ENCODE measurements at regions not wholly inside any gene's neighbourhood (a gene's known extent, or its start where the extent isn't known, plus 50 kb on each side); places are given as distances from the start of the nearest gene placed in this dataset.
"Not testable (repeated sequence)": the region's sequence is repeated elsewhere in the genome, so short reads cannot be mapped to it uniquely, and the experiment has no call there.

DNA sequence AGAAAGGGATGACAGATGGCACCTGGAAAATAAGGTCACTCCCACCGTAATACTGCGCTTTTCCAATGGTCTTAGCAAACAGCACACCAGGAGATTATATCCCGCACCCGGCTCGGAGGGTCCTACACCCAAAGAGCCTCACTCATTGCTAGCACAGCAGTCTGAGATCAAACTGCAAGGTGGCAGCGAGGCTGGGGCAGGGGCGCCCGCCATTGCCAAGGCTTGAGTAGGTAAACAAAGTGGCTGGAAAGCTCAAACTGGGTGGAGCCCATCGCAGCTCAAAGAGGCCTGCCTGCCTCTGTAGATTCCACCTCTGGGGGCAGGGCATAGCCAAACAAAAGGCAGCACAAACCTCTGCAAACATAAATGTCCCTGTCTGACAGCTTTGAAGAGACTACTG is 953.8 kb upstream of the EPHA6 start:
- not testable (repeated sequence) for H3K36me3 ChIP-seq (ENCODE audit: control insufficient read depth in 1 of 2, insufficient read depth in 2 of 2, low read depth in 1 of 2, low read length in 2 of 2); H3K14ac ChIP-seq (ENCODE audit: low read length in 2 of 2); H3K27ac ChIP-seq (ENCODE audit: low read length, poor library complexity, severe bottlenecking); H4K8ac ChIP-seq (ENCODE audit: low read length); H3K79me1 ChIP-seq (replicated peaks; ENCODE audit: low read length, poor library complexity, severe bottlenecking); H3K4me2 ChIP-seq (ENCODE audit: low read length, poor library complexity, severe bottlenecking); H2AK5ac ChIP-seq (ENCODE audit: low read length, severe bottlenecking); H3K9ac ChIP-seq (ENCODE audit: low read length); H2AFZ ChIP-seq (ENCODE audit: low read depth, low read length); H2BK120ac ChIP-seq (ENCODE audit: low read depth, low read length); H3K23ac ChIP-seq (ENCODE audit: low read length in 2 of 2); DNase-seq; H3K27me3 ChIP-seq (ENCODE audit: control insufficient read depth in 1 of 2, insufficient read depth in 1 of 2, low read length in 2 of 2); H3K9me3 ChIP-seq (ENCODE audit: control insufficient read depth, low read length); H3K4ac ChIP-seq (ENCODE audit: low read depth in 1 of 2, low read length in 2 of 2); H2BK5ac ChIP-seq (ENCODE audit: low read depth, low read length, poor library complexity, severe bottlenecking); H3K4me3 ChIP-seq (ENCODE audit: insufficient read depth in 1 of 2, low read depth in 1 of 2, low read length in 2 of 2); H3K18ac ChIP-seq (ENCODE audit: low read depth in 1 of 2, low read length in 2 of 2); H2BK12ac ChIP-seq (ENCODE audit: low read length in 2 of 2); H4K91ac ChIP-seq (ENCODE audit: low read length); H3K4me1 ChIP-seq (ENCODE audit: control insufficient read depth, insufficient read depth, low read depth, low read length); H2BK15ac ChIP-seq (ENCODE audit: low read depth, poor library complexity, severe bottlenecking)
- 98% methylated on average over 9 of the region's 9 CpGs for WGBS

DNA sequence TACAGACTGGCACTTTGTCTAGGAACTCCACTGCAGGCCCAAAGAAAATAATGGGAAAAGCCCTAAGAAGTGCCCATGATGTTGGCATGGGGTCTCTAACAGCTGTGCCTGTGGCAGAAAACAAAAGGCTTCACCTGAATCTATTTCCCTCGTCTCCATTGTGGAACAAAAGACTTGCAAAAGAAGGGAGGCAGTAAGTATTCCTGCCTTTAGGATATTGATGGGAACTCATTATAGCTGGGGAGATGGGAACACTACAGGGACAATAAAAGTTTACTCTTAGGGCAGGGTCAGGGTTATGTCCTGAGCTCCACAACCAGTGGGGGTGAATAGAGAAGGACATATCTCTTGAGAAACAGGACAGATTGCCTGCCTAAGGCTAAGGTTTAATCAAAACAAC is 930.6 kb upstream of the EPHA6 start:
- no peak overlapping the region for H3K14ac ChIP-seq (ENCODE audit: low read length in 2 of 2)
- WGBS = 100% methylated on average over 1 of the region's 1 CpG
- no peaks in the 10 kb centered on the region for H3K4me1 ChIP-seq (ENCODE audit: control insufficient read depth, insufficient read depth, low read depth, low read length)
- no peak overlapping the region for H3K4me2 ChIP-seq (ENCODE audit: low read length, poor library complexity, severe bottlenecking)
- no peak overlapping the region for H4K8ac ChIP-seq (ENCODE audit: low read length)
- H3K36me3 ChIP-seq (ENCODE audit: control insufficient read depth in 1 of 2, insufficient read depth in 2 of 2, low read depth in 1 of 2, low read length in 2 of 2) = no peaks in the 10 kb centered on the region
- H3K9me3 ChIP-seq (ENCODE audit: control insufficient read depth, low read length) = no peaks in the 10 kb centered on the region
- no peak overlapping the region for H3K27ac ChIP-seq (ENCODE audit: low read length, poor library complexity, severe bottlenecking)
- H2AFZ ChIP-seq (ENCODE audit: low read depth, low read length) = no peak overlapping the region
- H3K4ac ChIP-seq (ENCODE audit: low read depth in 1 of 2, low read length in 2 of 2) = no peak overlapping the region
- H3K23ac ChIP-seq (ENCODE audit: low read length in 2 of 2) = no peak overlapping the region
- no peak overlapping the region for H3K18ac ChIP-seq (ENCODE audit: low read depth in 1 of 2, low read length in 2 of 2)
- no peak overlapping the region for H2BK15ac ChIP-seq (ENCODE audit: low read depth, poor library complexity, severe bottlenecking)
- H2BK5ac ChIP-seq (ENCODE audit: low read depth, low read length, poor library complexity, severe bottlenecking) = no peak overlapping the region
- no peaks in the 10 kb centered on the region for H3K27me3 ChIP-seq (ENCODE audit: control insufficient read depth in 1 of 2, insufficient read depth in 1 of 2, low read length in 2 of 2)
- no peak overlapping the region for H3K4me3 ChIP-seq (ENCODE audit: insufficient read depth in 1 of 2, low read depth in 1 of 2, low read length in 2 of 2)
- H2AK5ac ChIP-seq (ENCODE audit: low read length, severe bottlenecking) = no peak overlapping the region
- H2BK120ac ChIP-seq (ENCODE audit: low read depth, low read length) = no peak overlapping the region
- H3K79me1 ChIP-seq (replicated peaks; ENCODE audit: low read length, poor library complexity, severe bottlenecking) = no peaks in the 10 kb centered on the region
- no peak overlapping the region for H2BK12ac ChIP-seq (ENCODE audit: low read length in 2 of 2)
- no peak overlapping the region for H4K91ac ChIP-seq (ENCODE audit: low read length)
- no peak for DNase-seq
- no peak overlapping the region for H3K9ac ChIP-seq (ENCODE audit: low read length)

DNA sequence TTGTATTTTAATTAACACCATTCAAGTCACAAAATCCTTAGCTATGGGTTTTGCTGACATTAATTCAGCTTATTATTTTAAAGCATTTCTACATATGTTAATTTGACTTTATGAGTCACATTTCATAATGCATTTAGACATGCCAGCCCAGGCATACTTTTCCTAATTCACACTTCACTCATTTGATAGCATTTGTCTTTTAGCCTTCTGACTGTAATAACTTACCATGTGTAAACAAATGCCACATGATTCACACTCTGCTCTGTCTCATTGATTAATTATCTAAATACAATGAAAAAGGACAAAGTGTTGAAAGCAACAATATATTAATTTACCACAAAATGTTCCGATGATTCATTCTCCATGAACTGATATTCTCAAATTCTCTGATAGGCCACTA is 927.8 kb upstream of the EPHA6 start:
- Histone ChIP-seq H3K4ac (ENCODE audit: low read depth in 1 of 2, low read length in 2 of 2) (no peak overlapping the region), H3K9ac (ENCODE audit: low read length) (no peak overlapping the region), H2BK12ac (ENCODE audit: low read length in 2 of 2) (no peak overlapping the region), H2AFZ (ENCODE audit: low read depth, low read length) (no peak overlapping the region), H2BK15ac (ENCODE audit: low read depth, poor library complexity, severe bottlenecking) (no peak overlapping the region), H3K27ac (ENCODE audit: low read length, poor library complexity, severe bottlenecking) (no peak overlapping the region), H3K18ac (ENCODE audit: low read depth in 1 of 2, low read length in 2 of 2) (no peak overlapping the region), H3K9me3 (ENCODE audit: control insufficient read depth, low read length) (no peaks in the 10 kb centered on the region), H2AK5ac (ENCODE audit: low read length, severe bottlenecking) (no peak overlapping the region), H2BK5ac (ENCODE audit: low read depth, low read length, poor library complexity, severe bottlenecking) (no peak overlapping the region), H3K14ac (ENCODE audit: low read length in 2 of 2) (no peak overlapping the region), H3K23ac (ENCODE audit: low read length in 2 of 2) (no peak overlapping the region), H4K8ac (ENCODE audit: low read length) (no peak overlapping the region), H3K4me2 (ENCODE audit: low read length, poor library complexity, severe bottlenecking) (no peak overlapping the region), H4K91ac (ENCODE audit: low read length) (no peak overlapping the region), H3K27me3 (ENCODE audit: control insufficient read depth in 1 of 2, insufficient read depth in 1 of 2, low read length in 2 of 2) (no peaks in the 10 kb centered on the region), H3K4me3 (ENCODE audit: insufficient read depth in 1 of 2, low read depth in 1 of 2, low read length in 2 of 2) (no peak overlapping the region), H3K79me1 (replicated peaks; ENCODE audit: low read length, poor library complexity, severe bottlenecking) (no peaks in the 10 kb centered on the region), H3K4me1 (ENCODE audit: control insufficient read depth, insufficient read depth, low read depth, low read length) (no peaks in the 10 kb centered on the region), H2BK120ac (ENCODE audit: low read depth, low read length) (no peak overlapping the region), H3K36me3 (ENCODE audit: control insufficient read depth in 1 of 2, insufficient read depth in 2 of 2, low read depth in 1 of 2, low read length in 2 of 2) (no peaks in the 10 kb centered on the region)
- no CpG with 5 or more reads among the region's 1 CpG for WGBS
- DNase-seq = no peak

DNA sequence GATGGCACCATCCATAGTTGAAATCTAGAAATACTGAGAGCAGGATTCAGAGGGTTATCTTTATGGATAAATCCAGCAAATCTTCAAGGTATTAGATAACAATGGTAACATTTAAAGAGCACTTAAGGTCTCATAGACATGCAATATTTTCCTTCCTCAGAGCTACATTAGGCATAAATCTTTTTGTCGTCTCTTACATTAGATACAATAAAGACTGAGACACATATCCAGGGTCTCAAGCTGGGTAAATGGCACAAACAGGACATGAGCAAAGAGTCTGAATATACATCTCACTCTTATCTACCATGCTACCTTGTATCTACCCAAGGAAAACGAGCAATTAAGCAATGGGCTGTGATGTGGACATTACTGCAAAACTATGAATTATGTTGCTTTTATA is 927.3 kb upstream of the EPHA6 start:
- Histone ChIP-seq H3K23ac (ENCODE audit: low read length in 2 of 2) (no peak overlapping the region), H2BK120ac (ENCODE audit: low read depth, low read length) (no peak overlapping the region), H3K27me3 (ENCODE audit: control insufficient read depth in 1 of 2, insufficient read depth in 1 of 2, low read length in 2 of 2) (no peaks in the 10 kb centered on the region), H3K9ac (ENCODE audit: low read length) (no peak overlapping the region), H2BK12ac (ENCODE audit: low read length in 2 of 2) (no peak overlapping the region), H3K4me1 (ENCODE audit: control insufficient read depth, insufficient read depth, low read depth, low read length) (no peaks in the 10 kb centered on the region), H3K9me3 (ENCODE audit: control insufficient read depth, low read length) (no peaks in the 10 kb centered on the region), H4K91ac (ENCODE audit: low read length) (no peak overlapping the region), H3K4ac (ENCODE audit: low read depth in 1 of 2, low read length in 2 of 2) (no peak overlapping the region), H3K18ac (ENCODE audit: low read depth in 1 of 2, low read length in 2 of 2) (no peak overlapping the region), H2BK15ac (ENCODE audit: low read depth, poor library complexity, severe bottlenecking) (no peak overlapping the region), H3K36me3 (ENCODE audit: control insufficient read depth in 1 of 2, insufficient read depth in 2 of 2, low read depth in 1 of 2, low read length in 2 of 2) (no peaks in the 10 kb centered on the region), H3K4me2 (ENCODE audit: low read length, poor library complexity, severe bottlenecking) (no peak overlapping the region), H3K4me3 (ENCODE audit: insufficient read depth in 1 of 2, low read depth in 1 of 2, low read length in 2 of 2) (no peak overlapping the region), H3K27ac (ENCODE audit: low read length, poor library complexity, severe bottlenecking) (no peak overlapping the region), H3K14ac (ENCODE audit: low read length in 2 of 2) (no peak overlapping the region), H4K8ac (ENCODE audit: low read length) (no peak overlapping the region), H3K79me1 (replicated peaks; ENCODE audit: low read length, poor library complexity, severe bottlenecking) (no peaks in the 10 kb centered on the region), H2AFZ (ENCODE audit: low read depth, low read length) (no peak overlapping the region), H2AK5ac (ENCODE audit: low read length, severe bottlenecking) (no peak overlapping the region), H2BK5ac (ENCODE audit: low read depth, low read length, poor library complexity, severe bottlenecking) (no peak overlapping the region)
- 96% methylated on average over 1 of the region's 2 CpGs for WGBS
- no peak for DNase-seq
